Neural cell (in vitro differentiated cells): ENCODE measurements at regions not wholly inside any gene's neighbourhood (a gene's known extent, or its start where the extent isn't known, plus 50 kb on each side); places are given as distances from the start of the nearest gene placed in this dataset.

ENCODE experiments used
- H2AFZ ChIP-seq: fragments of 200-600, 300-800 bp; sonication (generic), shearing (Covaris generic); 2 replicates; pipeline ENCODE4 v1.6.0; 2014; ENCODE audit warnings: low read depth, mild to moderate bottlenecking, antibody characterized with exemption, low read length, moderate library complexity
- H3F3A ChIP-seq: fragments of 200-600 bp; shearing (Covaris generic); 2 replicates; pipeline ENCODE4 v1.6.1; 2016; ENCODE audit warnings: mild to moderate bottlenecking, moderate library complexity, mixed read lengths, antibody characterized with exemption, low read length; ENCODE audit not compliant: insufficient read depth, poor library complexity, severe bottlenecking
- H3K27ac ChIP-seq: fragments of 200-600, 300-800 bp; sonication (generic), shearing (Covaris generic); 2 replicates; pipeline ENCODE4 v1.5.1; 2014; ENCODE audit warnings: mild to moderate bottlenecking, low read length, moderate library complexity
- H3K27me3 ChIP-seq: fragments of 300-800, 200-600 bp; sonication (generic), shearing (Covaris generic); 2 replicates; pipeline ENCODE4 v1.6.0; 2014; ENCODE audit warnings: mild to moderate bottlenecking, low read depth, low read length, moderate library complexity; ENCODE audit not compliant: insufficient read depth
- H3K36me3 ChIP-seq: fragments of 300-800, 200-600 bp; sonication (generic), shearing (Covaris generic); 2 replicates; pipeline ENCODE4 v1.5.1; 2014; ENCODE audit warnings: mild to moderate bottlenecking, antibody characterized with exemption, low read length, moderate library complexity; ENCODE audit not compliant: insufficient read depth
- H3K4me2 ChIP-seq: fragments of 300-800, 200-600 bp; sonication (generic), shearing (Covaris generic); 2 replicates; pipeline ENCODE4 v1.6.0; 2014; ENCODE audit warnings: mild to moderate bottlenecking, low read length
- H3K4me3 ChIP-seq: fragments of 300-800, 200-600 bp; sonication (generic), shearing (Covaris generic); 2 replicates; pipeline ENCODE4 v1.5.1; 2014; ENCODE audit warnings: mild to moderate bottlenecking, low read length, moderate library complexity
- H3K79me2 ChIP-seq: fragments of 200-600 bp; shearing (Covaris generic); replicated peaks from 2 replicates; pipeline ENCODE4 v1.6.0; 2014; ENCODE audit warnings: mild to moderate bottlenecking, low read length, moderate library complexity; ENCODE audit not compliant: insufficient read depth
- H3K9ac ChIP-seq: fragments of 300-800, 200-600 bp; sonication (generic), shearing (Covaris generic); 2 replicates; pipeline ENCODE4 v1.6.1; 2016; ENCODE audit warnings: mild to moderate bottlenecking, low read length, mixed read lengths
- H3K9me2 ChIP-seq: fragments of 200-600 bp; shearing (Covaris generic); 2 replicates; pipeline ENCODE4 v1.6.1; 2016; ENCODE audit warnings: mild to moderate bottlenecking, low read length, mixed read lengths; ENCODE audit not compliant: insufficient read depth
- H3K9me3 ChIP-seq: fragments of 200-600, 300-800 bp; sonication (generic), shearing (Covaris generic); 2 replicates; pipeline ENCODE4 v1.6.1; 2016; ENCODE audit warnings: mild to moderate bottlenecking, mixed run types, low read length, moderate library complexity, mixed read lengths
- H4K20me1 ChIP-seq: fragments of 200-600 bp; shearing (Covaris generic); 2 replicates; pipeline ENCODE4 v1.6.1; 2016; ENCODE audit warnings: mild to moderate bottlenecking, mixed run types; ENCODE audit not compliant: insufficient read depth
- EP300 ChIP-seq: fragments of 450-650 bp; conservative IDR thresholded peaks from 2 replicates; pipeline ENCODE4 v1.6.1; 2014; ENCODE audit warnings: antibody characterized with exemption, mild to moderate bottlenecking, moderate library complexity; ENCODE audit not compliant: poor library complexity, severe bottlenecking
- EZH2 ChIP-seq: fragments of 200-600, 300-800 bp; shearing (Covaris generic), sonication (generic); IDR thresholded peaks from 2 replicates; pipeline ENCODE4 v1.6.1; 2014; ENCODE audit warnings: antibody characterized with exemption, low read length, borderline replicate concordance, mild to moderate bottlenecking; ENCODE audit not compliant: insufficient read depth, poor library complexity, severe bottlenecking
- MXI1 ChIP-seq: fragments of 450-650 bp; conservative IDR thresholded peaks from 2 replicates; pipeline ENCODE4 v1.6.1; 2014; ENCODE audit warnings: antibody characterized with exemption, mild to moderate bottlenecking; ENCODE audit not compliant: poor library complexity, severe bottlenecking
- POLR2AphosphoS5 ChIP-seq: IDR thresholded peaks from 2 replicates; pipeline ENCODE4 v1.6.1; 2012
- RAD21 ChIP-seq: fragments of 450-650 bp; conservative IDR thresholded peaks from 2 replicates; pipeline ENCODE4 v1.6.1; 2014; ENCODE audit warnings: antibody characterized with exemption, mild to moderate bottlenecking, moderate library complexity
- SMC3 ChIP-seq: fragments of 450-650 bp; conservative IDR thresholded peaks from 2 replicates; pipeline ENCODE4 v1.6.1; 2014; ENCODE audit warnings: antibody characterized with exemption, mild to moderate bottlenecking, moderate library complexity; ENCODE audit not compliant: poor library complexity
- TAF1 ChIP-seq: IDR thresholded peaks from 2 replicates; pipeline ENCODE4 v1.6.1; 2012; ENCODE audit warnings: low read depth
- TF ChIP-seq, protein P1 (sequence below): IDR thresholded peaks from 2 replicates; pipeline ENCODE4 v1.6.1; 2012; ENCODE audit warnings: borderline replicate concordance
- TF ChIP-seq, protein P2 (sequence below): fragments of 450-650 bp; IDR thresholded peaks from 2 replicates; pipeline ENCODE4 v1.5.1; 2014; ENCODE audit warnings: antibody characterized with exemption, mild to moderate bottlenecking, moderate library complexity; ENCODE audit not compliant: poor library complexity, severe bottlenecking

DNA sequence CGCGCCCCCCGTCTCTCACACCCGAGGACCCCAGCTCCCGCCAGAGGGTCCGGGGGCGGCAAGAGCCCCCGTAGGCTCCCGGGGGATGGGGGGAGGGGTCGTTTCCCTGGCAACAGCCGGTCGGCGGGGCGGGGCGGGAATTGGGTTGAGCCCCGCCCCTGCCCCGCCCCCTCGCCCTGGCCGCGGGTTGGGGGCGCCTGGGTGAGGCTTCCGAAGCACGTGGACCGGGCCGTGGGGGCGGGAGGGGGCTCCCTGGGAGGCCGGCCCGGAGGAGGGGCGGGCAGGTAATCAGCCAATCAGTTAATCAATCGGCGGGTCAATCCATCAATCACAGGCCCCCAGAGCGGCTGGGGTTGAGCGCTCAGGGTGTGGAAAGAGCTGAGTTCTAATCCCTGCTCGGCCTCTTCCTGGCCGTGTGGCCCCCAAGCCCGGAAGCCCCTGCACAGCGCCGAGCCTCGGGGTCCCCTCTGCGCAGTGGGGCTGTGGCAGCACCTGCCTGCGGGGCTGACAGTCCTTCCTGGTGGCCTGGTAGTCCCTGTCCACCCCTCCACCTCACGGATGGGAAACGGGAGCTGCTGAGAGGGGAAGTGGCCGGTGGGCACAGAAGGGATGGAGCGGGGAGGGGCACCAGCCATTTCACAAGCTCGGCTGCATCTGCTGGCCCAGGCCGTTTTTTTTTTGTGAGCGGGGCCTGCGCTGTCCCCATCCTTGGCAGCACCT lies 174.2 kb upstream of the IER5L start:
- Histone ChIP-seq H3K36me3 (no peaks in the 10 kb centered on the region), H3K4me3 (peak overlapping the region; percentile 55), H3K9me2 (no peaks in the 10 kb centered on the region), H3K9me3 (no peaks in the 10 kb centered on the region), H3K4me2 (peak overlapping the region; percentile 59), H3K27ac (no peak overlapping the region), H3K27me3 (no peaks in the 10 kb centered on the region), H3K9ac (peak overlapping the region; percentile 60), H3K79me2 (no peaks in the 10 kb centered on the region), H2AFZ (peak overlapping the region; percentile 40), H3F3A (no peaks in the 10 kb centered on the region), H4K20me1 (no peaks in the 10 kb centered on the region)
- TF ChIP-seq MXI1: no peak

DNA sequence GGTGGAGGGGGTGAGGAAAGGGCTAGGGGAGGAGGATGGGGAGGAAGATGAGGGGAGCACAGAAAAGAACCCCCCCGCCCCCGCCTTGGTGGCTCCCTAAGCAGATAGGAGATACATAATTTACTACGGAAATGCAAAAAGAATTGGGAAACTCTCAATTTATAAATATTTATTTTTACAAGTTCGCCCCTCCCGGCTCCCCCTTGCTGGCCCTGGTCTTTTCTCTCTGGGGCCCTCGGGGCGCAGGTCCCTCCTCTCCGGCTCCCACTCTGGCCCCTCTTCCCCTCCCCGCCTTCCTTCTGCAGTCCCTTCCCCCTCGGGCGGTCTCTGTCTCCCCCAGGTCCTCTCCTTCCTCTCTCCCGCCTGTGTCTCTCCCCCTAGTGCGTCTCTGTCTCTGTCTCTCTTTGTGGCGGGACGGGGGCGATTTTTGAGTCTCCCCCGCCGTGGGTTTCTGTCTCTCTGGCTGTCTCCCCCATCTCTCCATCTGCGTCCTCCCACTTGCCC lies 173.6 kb upstream of the IER5L start:
- peak overlapping the region; percentile 40 for H2AFZ ChIP-seq
- TF ChIP-seq SMC3 (no peak), EP300 (no peak), EZH2 (no peak), MXI1 (no peak), TAF1 (no peak), POLR2AphosphoS5 (no peak), RAD21 (no peak)
- TF ChIP-seq, protein P1, sequence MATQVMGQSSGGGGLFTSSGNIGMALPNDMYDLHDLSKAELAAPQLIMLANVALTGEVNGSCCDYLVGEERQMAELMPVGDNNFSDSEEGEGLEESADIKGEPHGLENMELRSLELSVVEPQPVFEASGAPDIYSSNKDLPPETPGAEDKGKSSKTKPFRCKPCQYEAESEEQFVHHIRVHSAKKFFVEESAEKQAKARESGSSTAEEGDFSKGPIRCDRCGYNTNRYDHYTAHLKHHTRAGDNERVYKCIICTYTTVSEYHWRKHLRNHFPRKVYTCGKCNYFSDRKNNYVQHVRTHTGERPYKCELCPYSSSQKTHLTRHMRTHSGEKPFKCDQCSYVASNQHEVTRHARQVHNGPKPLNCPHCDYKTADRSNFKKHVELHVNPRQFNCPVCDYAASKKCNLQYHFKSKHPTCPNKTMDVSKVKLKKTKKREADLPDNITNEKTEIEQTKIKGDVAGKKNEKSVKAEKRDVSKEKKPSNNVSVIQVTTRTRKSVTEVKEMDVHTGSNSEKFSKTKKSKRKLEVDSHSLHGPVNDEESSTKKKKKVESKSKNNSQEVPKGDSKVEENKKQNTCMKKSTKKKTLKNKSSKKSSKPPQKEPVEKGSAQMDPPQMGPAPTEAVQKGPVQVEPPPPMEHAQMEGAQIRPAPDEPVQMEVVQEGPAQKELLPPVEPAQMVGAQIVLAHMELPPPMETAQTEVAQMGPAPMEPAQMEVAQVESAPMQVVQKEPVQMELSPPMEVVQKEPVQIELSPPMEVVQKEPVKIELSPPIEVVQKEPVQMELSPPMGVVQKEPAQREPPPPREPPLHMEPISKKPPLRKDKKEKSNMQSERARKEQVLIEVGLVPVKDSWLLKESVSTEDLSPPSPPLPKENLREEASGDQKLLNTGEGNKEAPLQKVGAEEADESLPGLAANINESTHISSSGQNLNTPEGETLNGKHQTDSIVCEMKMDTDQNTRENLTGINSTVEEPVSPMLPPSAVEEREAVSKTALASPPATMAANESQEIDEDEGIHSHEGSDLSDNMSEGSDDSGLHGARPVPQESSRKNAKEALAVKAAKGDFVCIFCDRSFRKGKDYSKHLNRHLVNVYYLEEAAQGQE: no peak
- TF ChIP-seq, protein P2, sequence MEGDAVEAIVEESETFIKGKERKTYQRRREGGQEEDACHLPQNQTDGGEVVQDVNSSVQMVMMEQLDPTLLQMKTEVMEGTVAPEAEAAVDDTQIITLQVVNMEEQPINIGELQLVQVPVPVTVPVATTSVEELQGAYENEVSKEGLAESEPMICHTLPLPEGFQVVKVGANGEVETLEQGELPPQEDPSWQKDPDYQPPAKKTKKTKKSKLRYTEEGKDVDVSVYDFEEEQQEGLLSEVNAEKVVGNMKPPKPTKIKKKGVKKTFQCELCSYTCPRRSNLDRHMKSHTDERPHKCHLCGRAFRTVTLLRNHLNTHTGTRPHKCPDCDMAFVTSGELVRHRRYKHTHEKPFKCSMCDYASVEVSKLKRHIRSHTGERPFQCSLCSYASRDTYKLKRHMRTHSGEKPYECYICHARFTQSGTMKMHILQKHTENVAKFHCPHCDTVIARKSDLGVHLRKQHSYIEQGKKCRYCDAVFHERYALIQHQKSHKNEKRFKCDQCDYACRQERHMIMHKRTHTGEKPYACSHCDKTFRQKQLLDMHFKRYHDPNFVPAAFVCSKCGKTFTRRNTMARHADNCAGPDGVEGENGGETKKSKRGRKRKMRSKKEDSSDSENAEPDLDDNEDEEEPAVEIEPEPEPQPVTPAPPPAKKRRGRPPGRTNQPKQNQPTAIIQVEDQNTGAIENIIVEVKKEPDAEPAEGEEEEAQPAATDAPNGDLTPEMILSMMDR: no peak

More for the DNA sequence above, 173.6 kb upstream of the IER5L start:
- Histone ChIP-seq H3F3A (no peaks in the 10 kb centered on the region), H3K4me3 (peak overlapping the region; percentile 55), H3K9me2 (no peaks in the 10 kb centered on the region), H3K79me2 (no peaks in the 10 kb centered on the region), H3K36me3 (no peaks in the 10 kb centered on the region), H4K20me1 (no peaks in the 10 kb centered on the region), H3K4me2 (peak overlapping the region; percentile 59), H3K9me3 (no peaks in the 10 kb centered on the region), H3K9ac (peak overlapping the region; percentile 60), H3K27me3 (no peaks in the 10 kb centered on the region), H3K27ac (no peak overlapping the region)
